ENCODE measurements at regions not wholly inside any gene's neighbourhood (a gene's known extent, or its start where the extent isn't known, plus 50 kb on each side); places are given as distances from the start of the nearest gene placed in this dataset.
A peak's percentile ranks its signal among the peaks of the same experiment; 100 is the strongest.

- no peak overlapping the region for H3K4me3 ChIP-seq (ENCODE audit: control insufficient read depth, low read depth, low read length)
- DNase-seq (ENCODE audit: low read depth): no peak
- no peak for TF ChIP-seq CTCF (IDR thresholded peaks at IDR 0.05; ENCODE audit: control insufficient read depth, insufficient read depth, low read depth, low read length, missing control alignments)
These were observed 266.2 kb downstream of the HTR7 start for GRCh38 chr10:90591629-90592028.

- no peak overlapping the region for H3K4me3 ChIP-seq (ENCODE audit: control insufficient read depth, low read depth, low read length)
- no peak for DNase-seq (ENCODE audit: low read depth)
- peak; percentile 24 for TF ChIP-seq CTCF (IDR thresholded peaks at IDR 0.05; ENCODE audit: control insufficient read depth, insufficient read depth, low read depth, low read length, missing control alignments)
These were observed 265.1 kb downstream of the HTR7 start for GRCh38 chr10:90592638-90593302.

- no peak for TF ChIP-seq CTCF (IDR thresholded peaks at IDR 0.05; ENCODE audit: control insufficient read depth, insufficient read depth, low read depth, low read length, missing control alignments)
- no peak for DNase-seq (ENCODE audit: low read depth)
- no peak overlapping the region for H3K4me3 ChIP-seq (ENCODE audit: control insufficient read depth, low read depth, low read length)
These were observed 259.3 kb downstream of the HTR7 start for GRCh38 chr10:90598513-90598912.

- no peak overlapping the region for H3K4me3 ChIP-seq (ENCODE audit: control insufficient read depth, low read depth, low read length)
- DNase-seq (ENCODE audit: low read depth): no peak
- TF ChIP-seq CTCF (IDR thresholded peaks at IDR 0.05; ENCODE audit: control insufficient read depth, insufficient read depth, low read depth, low read length, missing control alignments): no peak
These were observed 254.8 kb downstream of the HTR7 start for GRCh38 chr10:90602862-90603610.

GRCh38 chr10:90604636-90605035 lies 253.2 kb downstream of the HTR7 start:
- no peak overlapping the region for H3K4me3 ChIP-seq (ENCODE audit: control insufficient read depth, low read depth, low read length)
- TF ChIP-seq CTCF (IDR thresholded peaks at IDR 0.05; ENCODE audit: control insufficient read depth, insufficient read depth, low read depth, low read length, missing control alignments): no peak

GRCh38 chr10:90605506-90605905 lies 252.3 kb downstream of the HTR7 start:
- no peak for TF ChIP-seq CTCF (IDR thresholded peaks at IDR 0.05; ENCODE audit: control insufficient read depth, insufficient read depth, low read depth, low read length, missing control alignments)
- no peak for DNase-seq (ENCODE audit: low read depth)
- no peak overlapping the region for H3K4me3 ChIP-seq (ENCODE audit: control insufficient read depth, low read depth, low read length)

More at GRCh38 chr10:90604636-90605035, 253.2 kb downstream of the HTR7 start:
- DNase-seq (ENCODE audit: low read depth): no peak

Measured in AG09309 (cell line).